ENCODE measurements at regions not wholly inside any gene's neighbourhood (a gene's known extent, or its start where the extent isn't known, plus 50 kb on each side); places are given as distances from the start of the nearest gene placed in this dataset.
"Not testable (repeated sequence)": the region's sequence is repeated elsewhere in the genome, so short reads cannot be mapped to it uniquely, and the experiment has no call there.

DNA sequence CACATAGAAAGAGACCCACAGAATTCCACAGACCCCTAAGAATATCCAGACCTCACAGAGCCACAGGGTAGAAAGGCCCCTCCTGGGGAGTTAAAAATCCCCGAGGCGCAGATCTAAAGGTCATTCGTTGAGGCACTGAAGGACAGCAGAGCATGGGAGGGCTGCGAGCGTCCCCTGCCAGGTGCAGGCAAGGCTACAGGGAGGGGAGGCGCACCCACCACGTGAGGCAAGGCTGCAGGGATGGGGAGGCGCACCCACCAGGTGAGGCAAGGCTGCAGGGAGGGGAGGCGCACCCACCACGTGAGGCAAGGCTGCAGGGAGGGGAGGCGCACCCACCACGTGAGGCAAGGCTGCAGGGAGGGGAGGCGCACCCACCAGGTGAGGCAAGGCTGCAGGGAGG, 785.6 kb upstream of the FRG1 start:
- not testable (repeated sequence) for DNase-seq

DNA sequence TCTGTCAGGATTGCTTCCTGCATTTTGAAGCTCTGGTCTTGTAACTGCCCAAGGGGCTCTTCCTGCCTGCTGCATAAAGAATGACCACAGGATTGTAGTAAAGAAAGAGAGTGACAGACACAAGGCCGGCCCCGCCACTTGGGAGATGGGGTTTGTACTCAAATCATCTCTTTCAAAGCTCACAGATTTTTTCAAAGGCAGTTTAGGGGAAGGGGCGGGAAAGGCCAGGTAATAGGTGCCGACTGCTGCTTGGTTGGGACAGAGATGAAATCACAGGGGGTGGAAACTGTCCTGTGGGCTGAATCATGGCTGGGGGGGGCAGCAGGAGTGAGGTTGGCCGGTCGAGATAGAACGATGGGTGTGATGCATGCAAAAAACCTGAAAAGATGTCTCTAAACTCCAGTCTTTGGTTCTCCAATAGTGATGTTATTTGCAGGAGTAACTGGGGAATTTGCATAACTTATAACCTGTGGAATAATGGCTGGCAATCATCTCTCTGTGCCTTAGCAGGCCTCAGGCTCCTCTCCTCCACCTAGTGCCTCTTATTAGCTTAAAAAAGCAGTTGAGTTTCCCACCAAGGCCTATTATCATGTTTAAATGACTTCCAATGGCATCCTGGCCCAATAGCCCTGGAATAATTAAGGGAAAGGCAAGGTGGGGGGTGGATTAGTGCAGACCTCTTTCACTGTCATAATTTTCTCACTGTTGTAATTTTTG, 778.4 kb upstream of the FRG1 start:
- DNase-seq, result no peak

- DNase-seq, result no peak
These were observed 777.8 kb upstream of the FRG1 start for GRCh38 chr4:189162888-189163287.

DNA sequence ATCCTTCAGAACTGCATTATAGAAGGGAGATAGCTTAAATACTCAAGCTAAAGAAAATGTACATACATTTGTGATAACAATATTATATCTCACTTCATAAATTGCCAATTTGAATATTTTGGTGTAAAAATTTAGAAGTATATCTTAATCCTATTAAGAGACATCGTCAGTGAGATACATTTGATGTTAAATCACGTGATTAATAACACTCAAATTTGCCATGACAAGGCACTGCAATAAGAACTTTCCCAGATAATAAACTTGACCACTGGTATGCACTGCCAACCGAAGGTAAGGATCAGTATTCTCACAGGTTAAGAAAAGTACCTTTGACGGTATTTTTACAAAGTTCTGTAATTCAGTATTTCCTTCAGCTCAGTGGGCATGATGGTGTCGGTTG, 764.7 kb upstream of the FRG1 start:
- DNase-seq, result no peak

DNA sequence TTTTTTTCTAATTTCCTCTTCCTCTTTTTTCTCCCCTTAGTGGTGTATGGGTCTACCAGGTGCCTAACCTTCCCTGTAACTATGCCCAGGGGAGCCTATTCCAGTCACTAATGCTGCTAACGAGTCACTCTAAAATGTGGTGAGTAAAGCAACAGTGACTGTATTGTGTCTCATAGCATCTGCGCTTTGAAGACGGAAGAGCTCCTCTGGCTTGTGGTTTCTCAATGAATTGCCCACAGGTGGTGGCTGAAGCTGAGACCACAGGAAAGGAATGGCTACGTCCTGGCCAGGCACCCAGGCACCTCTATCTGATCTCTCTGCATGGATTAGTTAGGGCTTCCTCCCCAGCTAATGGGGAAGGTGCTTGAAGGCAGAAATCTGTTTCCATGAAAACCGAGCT, 763.5 kb upstream of the FRG1 start:
- no peak for DNase-seq

- DNase-seq, result no peak
These were observed 762.4 kb upstream of the FRG1 start for GRCh38 chr4:189178125-189178746.

DNA sequence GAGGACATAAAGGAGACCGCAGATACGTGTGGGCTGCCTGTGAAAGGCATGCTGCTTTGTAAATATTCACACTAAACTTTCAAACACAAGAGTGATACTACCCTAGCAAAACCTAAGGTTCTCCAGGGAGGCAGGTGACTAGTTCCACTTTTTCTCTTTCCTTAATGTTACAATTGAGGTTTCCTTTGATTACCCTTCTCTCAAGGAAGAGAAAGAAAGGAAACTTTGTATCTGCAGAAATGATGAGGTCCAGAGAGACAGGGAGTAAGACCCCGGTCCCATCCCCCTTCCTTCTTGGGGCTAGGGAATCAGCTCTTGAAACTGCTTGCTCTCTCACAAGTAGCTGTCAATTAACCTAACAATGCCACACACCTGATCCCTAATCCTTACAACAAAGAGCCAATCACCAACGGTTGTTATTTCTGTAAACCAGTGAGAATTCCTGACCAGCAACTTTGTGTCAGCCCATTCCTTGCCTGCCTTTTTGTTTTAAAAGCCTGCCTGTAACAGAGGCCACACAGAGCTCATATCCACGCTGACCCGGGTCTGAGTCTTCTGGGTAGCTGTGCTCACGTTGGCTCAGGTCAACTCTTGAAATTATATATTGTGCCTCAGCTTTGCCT, 754.8 kb upstream of the FRG1 start:
- DNase-seq, result no peak

DNA sequence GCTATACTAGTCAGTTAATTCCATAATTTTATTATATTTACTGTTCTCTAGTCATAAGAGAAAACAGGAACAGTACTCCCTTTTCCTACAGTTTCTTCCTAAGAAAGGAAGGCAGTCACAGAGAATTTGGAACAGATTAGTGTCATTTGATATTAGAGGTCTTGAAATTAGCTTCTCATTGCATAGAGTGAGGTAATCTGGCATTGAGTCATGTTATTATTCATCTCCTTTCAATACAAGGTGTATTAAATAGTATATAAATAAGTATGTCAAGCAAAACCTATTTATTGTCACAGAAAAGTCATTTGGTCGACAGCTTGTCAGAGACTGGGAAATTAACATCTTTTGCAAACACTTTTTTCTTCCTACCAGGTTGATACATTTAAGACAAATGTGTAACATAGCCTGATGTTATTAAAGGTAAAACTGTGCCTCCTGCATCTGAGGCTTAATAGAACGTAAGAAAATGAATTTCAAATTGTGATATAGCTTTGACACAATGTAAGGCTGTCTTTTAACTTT, 753.1 kb upstream of the FRG1 start:
- no peak for DNase-seq

- DNase-seq, result no peak
These were observed 742.0 kb upstream of the FRG1 start for GRCh38 chr4:189198624-189199023.

- no peak for DNase-seq
These were observed 740.3 kb upstream of the FRG1 start for GRCh38 chr4:189200353-189200752.

DNA sequence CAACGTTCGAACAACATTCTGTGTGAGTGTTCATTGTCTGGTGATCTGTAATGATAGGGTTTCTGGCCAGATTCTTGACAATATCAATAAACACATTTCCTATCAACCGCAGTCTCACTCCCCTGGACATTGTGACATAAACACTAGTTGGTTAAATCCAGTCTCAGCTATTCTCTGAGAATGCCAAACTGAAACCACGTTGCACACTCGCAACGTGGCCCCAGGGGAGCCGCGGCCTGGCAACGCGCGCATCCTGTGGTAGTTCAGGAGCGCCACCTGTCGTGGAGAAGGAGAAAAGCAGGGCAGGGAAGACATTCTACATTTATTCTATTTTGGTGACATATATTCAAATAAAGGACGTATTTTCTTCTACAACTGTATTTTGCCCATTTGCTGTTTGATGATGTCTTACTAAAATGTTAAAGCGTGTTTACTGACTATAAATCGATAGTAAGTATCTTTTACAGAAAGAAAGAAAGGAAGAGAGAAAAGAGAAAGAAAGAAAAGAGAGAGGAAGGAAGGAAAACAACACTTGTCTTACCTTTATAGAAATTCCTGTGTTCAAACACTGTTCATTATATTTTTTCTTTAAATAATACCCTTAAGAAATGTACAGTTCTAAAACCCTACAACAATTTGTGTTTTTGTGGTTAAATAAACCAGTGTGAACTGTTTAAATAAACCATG, 738.3 kb upstream of the FRG1 start:
- peak in 24 of 51 donors; percentile 0 to 56 (median 10) for DNase-seq

GRCh38 chr4:189202869-189203271, 737.8 kb upstream of the FRG1 start:
- no peak for DNase-seq

GRCh38 chr4:189204616-189205015, 736.1 kb upstream of the FRG1 start:
- no peak for DNase-seq

DNA sequence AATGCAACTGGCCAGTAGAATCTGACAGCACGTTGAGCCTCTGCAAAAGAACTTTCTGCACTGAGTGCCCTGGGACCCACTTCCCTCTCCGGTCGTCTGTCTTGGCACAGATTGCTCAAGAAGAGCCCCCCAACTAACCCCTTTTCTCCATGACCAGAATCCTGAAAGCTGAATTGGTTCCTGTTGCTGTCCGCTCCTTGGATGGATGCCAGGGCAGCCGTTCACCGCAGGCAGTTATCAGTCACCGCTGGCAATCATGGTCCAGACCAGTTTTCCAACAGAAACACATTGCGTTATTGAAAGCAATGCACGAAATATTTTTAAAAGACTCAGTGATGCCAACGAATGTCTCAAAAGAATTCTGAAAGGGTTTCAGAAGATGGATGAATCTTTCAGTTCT, 733.7 kb upstream of the FRG1 start:
- DNase-seq, result no peak

DNA sequence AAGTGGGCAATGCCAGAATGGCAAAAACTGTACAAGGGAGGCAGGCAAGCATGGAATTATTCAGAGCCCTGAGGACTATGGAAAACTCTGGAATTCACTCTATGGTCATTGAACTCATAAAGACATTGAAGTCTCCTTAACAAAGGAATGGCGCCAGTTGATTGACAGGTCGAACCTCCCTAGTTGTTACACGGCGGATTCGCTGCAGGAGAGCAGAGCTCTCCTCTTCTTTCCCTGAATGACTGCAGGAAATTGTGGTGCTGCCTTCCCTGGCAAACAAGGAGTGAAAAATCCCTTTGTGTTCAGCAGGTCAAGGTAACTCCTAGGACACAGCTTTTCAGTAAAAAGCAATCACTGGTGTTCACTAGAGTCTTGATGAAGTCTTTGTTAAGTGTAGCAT, 732.8 kb upstream of the FRG1 start:
- DNase-seq, result no peak

GRCh38 chr4:189215574-189215973, 725.1 kb upstream of the FRG1 start:
- no peak for DNase-seq

GRCh38 chr4:189221691-189222090, 719.0 kb upstream of the FRG1 start:
- DNase-seq, result no peak

DNA sequence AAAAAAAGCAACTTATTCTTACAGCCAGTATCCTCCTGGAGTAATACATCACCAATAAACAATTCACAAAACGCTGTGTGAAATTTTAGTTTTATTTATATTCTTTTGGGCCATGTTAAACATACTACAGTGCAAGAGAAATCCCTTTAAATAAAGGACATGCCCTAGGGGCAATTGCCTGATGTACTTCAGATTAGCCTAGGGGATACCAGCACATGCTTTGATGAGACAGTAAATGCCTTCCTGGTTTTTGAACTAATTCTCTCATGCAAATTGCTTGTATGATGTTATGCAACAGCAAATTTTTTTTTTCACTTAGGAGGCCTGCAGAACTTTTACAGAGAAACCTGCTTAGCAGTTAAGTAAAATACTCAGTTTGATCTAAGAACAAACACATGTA, 711.9 kb upstream of the FRG1 start:
- DNase-seq, result no peak

GRCh38 chr4:189232274-189232673, 708.4 kb upstream of the FRG1 start:
- no peak for DNase-seq

DNA sequence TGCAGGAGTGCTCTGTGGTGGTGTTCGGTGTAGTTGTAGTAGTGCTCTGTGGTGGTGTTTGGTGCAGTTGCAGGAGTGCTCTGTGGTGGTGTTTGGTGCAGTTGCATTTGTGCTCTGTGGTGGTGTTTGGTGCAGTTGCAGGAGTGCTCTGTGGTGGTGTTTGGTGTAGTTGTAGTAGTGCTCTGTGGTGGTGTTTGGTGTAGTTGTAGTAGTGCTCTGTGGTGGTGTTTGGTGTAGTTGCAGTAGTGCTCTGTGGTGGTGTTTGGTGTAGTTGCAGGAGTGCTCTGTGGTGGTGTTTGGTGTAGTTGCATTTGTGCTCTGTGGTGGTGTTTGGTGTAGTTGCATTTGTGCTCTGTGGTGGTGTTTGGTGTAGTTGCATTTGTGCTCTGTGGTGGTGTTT, 706.9 kb upstream of the FRG1 start:
- DNase-seq, result not testable (repeated sequence)

DNA sequence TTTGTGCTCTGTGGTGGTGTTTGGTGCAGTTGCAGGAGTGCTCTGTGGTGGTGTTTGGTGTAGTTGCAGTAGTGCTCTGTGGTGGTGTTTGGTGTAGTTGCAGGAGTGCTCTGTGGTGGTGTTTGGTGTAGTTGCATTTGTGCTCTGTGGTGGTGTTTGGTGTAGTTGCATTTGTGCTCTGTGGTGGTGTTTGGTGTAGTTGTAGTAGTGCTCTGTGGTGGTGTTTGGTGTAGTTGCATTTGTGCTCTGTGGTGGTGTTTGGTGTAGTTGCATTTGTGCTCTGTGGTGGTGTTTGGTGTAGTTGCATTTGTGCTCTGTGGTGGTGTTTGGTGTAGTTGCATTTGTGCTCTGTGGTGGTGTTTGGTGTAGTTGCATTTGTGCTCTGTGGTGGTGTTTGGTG, 705.7 kb upstream of the FRG1 start:
- not testable (repeated sequence) for DNase-seq

- no peak for DNase-seq
These were observed 705.1 kb upstream of the FRG1 start for GRCh38 chr4:189235599-189235998.

Data from hypothalamus (tissue), 51 donors.